CD4-positive, alpha-beta T cell (primary cell): ENCODE measurements at regions not wholly inside any gene's neighbourhood (a gene's known extent, or its start where the extent isn't known, plus 50 kb on each side); places are given as distances from the start of the nearest gene placed in this dataset.

Experiments used
- ATAC-seq: fragments of 200-7000 bp; cut with Tn5 transposase; one replicate; pipeline ENCODE4 v1.10.0; 2022; ENCODE audit warnings: mild to moderate bottlenecking; ENCODE audit not compliant: poor library complexity
- CTCF ChIA-PET: fragments of 350-600 bp; sonication (Branson Sonifier 250); formaldehyde crosslinking; loops from one replicate; lab custom pipeline; 2021; ENCODE audit warnings: antibody characterized with exemption, inconsistent platforms; lab: Charles Lee
- POLR2A ChIA-PET: fragments of 350-600 bp; sonication (Branson Sonifier 250); formaldehyde crosslinking; loops from one replicate; lab custom pipeline; 2021; ENCODE audit warnings: antibody characterized with exemption, inconsistent platforms; lab: Charles Lee
- DNase-seq, 14 experiments: peaks; one replicate each; pipeline ENCODE4 v3.0.0-alpha.2; 2013 to 2020; ENCODE audit warnings: mixed read lengths in 2 of 14
- H3K27ac ChIP-seq, 2 donors: one replicate each; pipeline versions ENCODE4 v1.5.1 to v1.7.0; 2013; ENCODE audit warnings: low read length in 2 of 2, low read depth in 1 of 2, mild to moderate bottlenecking in 1 of 2
- H3K27me3 ChIP-seq, 2 experiments: 1 replicate in 1 of 2; 2 replicates in 1 of 2; pipeline versions ENCODE4 v1.6.1 to v1.7.0; 2013; ENCODE audit warnings: low read length in 2 of 2, control low read depth in 1 of 2, mild to moderate bottlenecking in 1 of 2, moderate library complexity in 1 of 2; ENCODE audit not compliant: insufficient read depth in 2 of 2, control insufficient read depth in 1 of 2
- H3K36me3 ChIP-seq: one replicate; pipeline ENCODE4 v1.6.1; 2013; ENCODE audit warnings: low read length, control low read depth; ENCODE audit not compliant: insufficient read depth
- H3K4me1 ChIP-seq: one replicate; pipeline ENCODE4 v1.6.1; 2013; ENCODE audit warnings: low read length, control low read depth; ENCODE audit not compliant: insufficient read depth
- H3K4me3 ChIP-seq: one replicate; pipeline ENCODE4 v1.5.1; 2013; ENCODE audit warnings: mild to moderate bottlenecking, low read length, moderate library complexity
- H3K9me3 ChIP-seq, 2 experiments: 1 replicate in 1 of 2; 2 replicates in 1 of 2; pipeline versions ENCODE4 v1.6.1 to v1.7.0; 2013; ENCODE audit warnings: low read length in 2 of 2, mild to moderate bottlenecking in 2 of 2, control low read depth in 1 of 2, moderate library complexity in 1 of 2; ENCODE audit not compliant: control insufficient read depth in 1 of 2, insufficient read depth in 1 of 2
- H3K27ac Mint-ChIP-seq: one replicate; pipeline ENCODE4 v1.8.0; 2020; ENCODE audit warnings: mixed read lengths
- H3K27me3 Mint-ChIP-seq: one replicate; pipeline ENCODE4 v1.8.0; 2021; ENCODE audit warnings: mixed read lengths
- H3K36me3 Mint-ChIP-seq: one replicate; pipeline ENCODE4 v1.8.0; 2021; ENCODE audit warnings: low read depth, mixed read lengths
- H3K4me1 Mint-ChIP-seq: one replicate; pipeline ENCODE4 v1.8.0; 2021; ENCODE audit warnings: low read depth, mixed read lengths
- H3K4me3 Mint-ChIP-seq: one replicate; pipeline ENCODE4 v1.8.0; 2020; ENCODE audit warnings: mild to moderate bottlenecking, mixed read lengths
- H3K9me3 Mint-ChIP-seq: one replicate; pipeline ENCODE4 v1.8.0; 2020; ENCODE audit warnings: mixed read lengths
- CTCF ChIP-seq: fragments of 200-600 bp; IDR thresholded peaks from one replicate; pipeline ENCODE4 v1.8.0; 2022; ENCODE audit warnings: antibody characterized with exemption, mild to moderate bottlenecking
- intact Hi-C, 2 experiments: fragments of 100-400 bp; cut with DNase I in 1 of 2; cut with micrococcal nuclease in 1 of 2; formaldehyde crosslinking; loops; one replicate each; pipeline versions ENCODE4 v1.15.1 to v1.9.0; 2023 to 2025; cut with DNase I, micrococcal nuclease

GRCh38 chr4:56235011-56235410 lies 152.3 kb downstream of the AASDH start:
- Histone ChIP-seq H3K27me3 (peaks cover 0 to 3% of the 10 kb centered on the region in 2 experiments), H3K9me3 (no peaks in the 10 kb centered on the region), H3K36me3 (no peaks in the 10 kb centered on the region), H3K4me1 (no peaks in the 10 kb centered on the region), H3K4me3 (no peak overlapping the region), H3K27ac (no peak overlapping the region)
- CTCF ChIA-PET, result no interaction called here
- POLR2A ChIA-PET, result no interaction called here
- H3K9me3 Mint-ChIP-seq, result no peaks in the 10 kb centered on the region
- no peaks in the 10 kb centered on the region for H3K36me3 Mint-ChIP-seq
- no peak for DNase-seq
- intact Hi-C loops, result no loop called here
- no peak for ATAC-seq
- peaks cover 3% of the 10 kb centered on the region for H3K4me1 Mint-ChIP-seq
- H3K27ac Mint-ChIP-seq, result no peak overlapping the region
- no peak for TF ChIP-seq CTCF
- peaks cover 7% of the 10 kb centered on the region for H3K27me3 Mint-ChIP-seq
- H3K4me3 Mint-ChIP-seq, result no peak overlapping the region

GRCh38 chr4:56234098-56234497 lies 153.2 kb downstream of the AASDH start:
- no peak for TF ChIP-seq CTCF
- no peaks in the 10 kb centered on the region for H3K36me3 ChIP-seq
- no peaks in the 10 kb centered on the region for H3K4me1 ChIP-seq
- H3K4me3 ChIP-seq, result no peak overlapping the region
- intact Hi-C loops, result no loop called here
- H3K27me3 ChIP-seq, result peaks cover 0 to 3% of the 10 kb centered on the region in 2 experiments
- ChIA-PET POLR2A (no interaction called here), CTCF (no interaction called here)
- no peak for ATAC-seq
- no peak overlapping the region for H3K27ac ChIP-seq
- Mint-ChIP-seq H3K27ac (no peak overlapping the region), H3K4me3 (no peak overlapping the region), H3K27me3 (peaks cover 9% of the 10 kb centered on the region), H3K4me1 (peaks cover 7% of the 10 kb centered on the region), H3K36me3 (no peaks in the 10 kb centered on the region), H3K9me3 (no peaks in the 10 kb centered on the region)
- H3K9me3 ChIP-seq, result no peaks in the 10 kb centered on the region
- no peak for DNase-seq

DNA sequence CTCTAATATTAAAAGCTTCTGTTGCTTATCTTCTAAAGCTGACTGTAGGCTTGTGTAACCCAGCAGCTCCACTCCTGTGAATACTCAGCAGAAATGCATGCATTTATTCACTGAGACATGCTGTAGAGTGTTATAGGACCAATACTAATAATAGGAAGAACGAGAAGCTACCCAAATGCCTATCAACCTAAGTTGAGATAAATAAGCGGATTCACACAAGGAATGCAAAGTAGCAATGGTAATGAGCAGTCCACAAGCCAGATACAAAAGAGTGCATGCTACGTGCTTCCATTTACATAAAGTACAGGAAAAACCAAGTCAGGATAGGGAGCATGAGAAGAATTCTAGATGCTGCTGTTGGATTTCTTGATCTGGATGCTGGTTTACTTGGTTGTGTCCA lies 155.9 kb downstream of the AASDH start:
- no peaks in the 10 kb centered on the region for H3K9me3 Mint-ChIP-seq
- intact Hi-C loops, result no loop called here
- Histone ChIP-seq H3K27me3 (no peaks in the 10 kb centered on the region), H3K36me3 (no peaks in the 10 kb centered on the region), H3K4me1 (no peaks in the 10 kb centered on the region), H3K27ac (no peak overlapping the region), H3K4me3 (no peak overlapping the region), H3K9me3 (no peaks in the 10 kb centered on the region)
- DNase-seq, result no peak
- no peak for TF ChIP-seq CTCF
- H3K27me3 Mint-ChIP-seq, result peaks cover 14% of the 10 kb centered on the region
- H3K36me3 Mint-ChIP-seq, result no peaks in the 10 kb centered on the region
- peaks cover 7% of the 10 kb centered on the region for H3K4me1 Mint-ChIP-seq
- H3K4me3 Mint-ChIP-seq, result no peak overlapping the region
- H3K27ac Mint-ChIP-seq, result no peak overlapping the region
- ChIA-PET CTCF (interaction anchor here (1.4 kb wide), 1 partner anchor 13 kb away, joined by 3 read pairs; no protein-coding TSS in a partner anchor), POLR2A (no interaction called here)
- no peak for ATAC-seq
